ENCODE measurements at regions not wholly inside any gene's neighbourhood (a gene's known extent, or its start where the extent isn't known, plus 50 kb on each side); places are given as distances from the start of the nearest gene placed in this dataset.
A peak's percentile ranks its signal among the peaks of the same experiment; 100 is the strongest.

DNA sequence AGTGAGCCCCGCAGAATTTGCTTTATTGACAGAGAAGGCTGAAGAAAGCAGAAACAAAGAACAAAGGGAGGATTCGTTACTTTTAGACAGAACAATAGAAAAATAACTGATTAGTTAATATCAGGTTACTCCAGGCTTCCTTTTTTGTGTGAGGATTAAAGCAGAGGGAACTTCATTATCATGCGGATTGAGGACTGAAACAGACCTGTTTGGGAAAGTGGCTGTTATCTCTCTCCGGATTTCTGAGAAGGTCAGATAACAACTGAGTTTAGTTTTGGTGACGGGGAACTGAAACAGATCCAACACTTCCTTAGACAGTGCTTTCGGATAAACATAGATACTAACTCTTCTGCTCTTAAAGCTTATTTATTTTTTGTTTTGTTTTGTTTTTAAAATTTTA lies 246.4 kb upstream of the ZNF507 start:
- H3K27me3 ChIP-seq (ENCODE audit: control insufficient read depth, insufficient read depth, low read length) = no peaks in the 10 kb centered on the region
- H3K36me3 ChIP-seq (ENCODE audit: control insufficient read depth, insufficient read depth, low read length) = no peaks in the 10 kb centered on the region
- no peak overlapping the region for H3K4me3 ChIP-seq (ENCODE audit: low read depth, low read length)
- no peak for DNase-seq (ENCODE audit: low read depth in 4 of 6, low spot score in 6 of 6)
- H3K27ac ChIP-seq (ENCODE audit: low read depth, low read length) = no peak overlapping the region
- no CpG with 5 or more reads among the region's 6 CpGs for WGBS (ENCODE audit: insufficient coverage)
- H3K4me1 ChIP-seq (ENCODE audit: control insufficient read depth, insufficient read depth, low read length) = no peaks in the 10 kb centered on the region
- no peaks in the 10 kb centered on the region for H3K9me3 ChIP-seq (ENCODE audit: control insufficient read depth, insufficient read depth, low read length)

DNA sequence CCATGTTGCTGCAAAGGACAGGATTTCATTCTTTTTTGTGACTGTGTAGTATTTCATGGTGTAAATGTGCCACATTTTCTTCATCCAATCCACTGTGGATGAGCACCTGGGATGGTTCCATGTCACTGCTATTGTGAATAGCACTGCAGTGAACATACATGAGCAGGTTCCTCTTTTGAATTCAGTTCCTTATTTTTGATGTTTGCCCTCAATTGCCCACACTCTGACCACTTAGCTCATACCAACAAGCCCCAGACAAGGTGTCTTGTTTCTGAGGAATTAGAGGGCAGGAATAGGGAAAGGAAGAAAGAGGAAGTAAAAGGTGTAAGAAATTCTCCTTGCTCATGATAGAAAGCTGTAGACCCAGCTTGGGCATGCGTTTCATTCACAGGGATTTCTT lies 244.2 kb upstream of the ZNF507 start:
- H3K27me3 ChIP-seq (ENCODE audit: control insufficient read depth, insufficient read depth, low read length) = peaks cover 2% of the 10 kb centered on the region
- H3K36me3 ChIP-seq (ENCODE audit: control insufficient read depth, insufficient read depth, low read length) = no peaks in the 10 kb centered on the region
- DNase-seq (ENCODE audit: low read depth in 4 of 6, low spot score in 6 of 6) = no peak
- no peak overlapping the region for H3K4me3 ChIP-seq (ENCODE audit: low read depth, low read length)
- no peak overlapping the region for H3K27ac ChIP-seq (ENCODE audit: low read depth, low read length)
- H3K4me1 ChIP-seq (ENCODE audit: control insufficient read depth, insufficient read depth, low read length) = peaks cover 12% of the 10 kb centered on the region
- no peaks in the 10 kb centered on the region for H3K9me3 ChIP-seq (ENCODE audit: control insufficient read depth, insufficient read depth, low read length)
- WGBS (ENCODE audit: insufficient coverage) = no CpG with 5 or more reads among the region's 1 CpG

DNA sequence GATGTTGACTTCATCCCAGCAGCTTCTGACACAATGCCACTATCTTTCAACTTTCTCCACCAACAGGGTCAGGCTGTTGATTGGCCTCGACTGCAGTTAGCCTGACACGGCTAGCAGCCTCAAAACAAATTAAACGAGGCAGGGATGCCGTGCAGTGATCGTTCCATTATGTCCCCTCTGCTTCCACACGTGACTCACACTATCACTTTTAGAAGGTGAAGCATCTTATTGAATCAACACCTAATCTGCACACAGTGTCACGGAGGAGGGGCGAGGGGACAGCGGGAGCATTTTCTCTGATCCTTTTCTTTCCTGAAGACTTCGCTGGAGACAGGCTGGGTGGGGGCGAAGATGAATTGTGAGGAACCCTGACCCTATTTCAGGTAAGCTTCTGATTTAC lies 241.9 kb upstream of the ZNF507 start:
- 41% methylated on average over 6 of the region's 11 CpGs for WGBS (ENCODE audit: insufficient coverage)
- Histone ChIP-seq H3K27ac (ENCODE audit: low read depth, low read length) (no peak overlapping the region), H3K4me1 (ENCODE audit: control insufficient read depth, insufficient read depth, low read length) (peaks cover 12% of the 10 kb centered on the region), H3K36me3 (ENCODE audit: control insufficient read depth, insufficient read depth, low read length) (no peaks in the 10 kb centered on the region), H3K27me3 (ENCODE audit: control insufficient read depth, insufficient read depth, low read length) (peaks cover 2% of the 10 kb centered on the region), H3K4me3 (ENCODE audit: low read depth, low read length) (no peak overlapping the region), H3K9me3 (ENCODE audit: control insufficient read depth, insufficient read depth, low read length) (no peaks in the 10 kb centered on the region)
- peak in 1 of 6 donors; percentile 63 for DNase-seq (ENCODE audit: low read depth in 4 of 6, low spot score in 6 of 6)

DNA sequence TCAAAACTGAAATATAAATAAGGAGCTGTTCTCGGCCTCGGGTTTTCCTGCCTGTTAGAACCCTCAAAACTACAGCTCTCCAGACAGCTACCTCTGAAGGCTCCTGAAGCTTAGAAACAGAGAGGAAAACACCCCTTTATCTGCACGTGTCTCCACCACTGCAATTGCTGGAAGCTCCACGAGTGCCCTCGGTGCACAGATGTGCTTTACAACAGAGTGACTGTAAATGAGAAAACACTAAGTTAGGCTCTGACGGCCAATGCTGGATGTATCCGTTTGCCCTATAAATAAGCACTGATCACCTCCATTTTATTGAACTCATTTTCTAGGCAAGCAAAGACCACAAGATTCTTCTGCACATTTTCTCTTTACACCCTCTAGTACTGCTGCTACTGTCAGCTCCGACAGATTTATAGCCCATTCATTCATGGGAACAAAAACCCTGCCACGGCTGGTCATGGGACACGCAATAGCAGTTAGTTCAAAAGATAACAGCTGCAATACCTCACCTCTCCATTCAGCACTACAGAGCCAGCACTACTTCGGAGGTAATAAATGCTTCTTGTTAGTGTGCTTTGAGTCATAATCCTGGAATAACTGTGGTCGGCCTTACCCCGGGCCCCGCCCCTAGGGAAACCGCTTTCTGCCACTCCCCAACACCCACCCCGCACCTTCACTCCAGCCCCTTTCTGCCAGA lies 241.1 kb upstream of the ZNF507 start:
- H3K4me3 ChIP-seq (ENCODE audit: low read depth, low read length) = no peak overlapping the region

DNA sequence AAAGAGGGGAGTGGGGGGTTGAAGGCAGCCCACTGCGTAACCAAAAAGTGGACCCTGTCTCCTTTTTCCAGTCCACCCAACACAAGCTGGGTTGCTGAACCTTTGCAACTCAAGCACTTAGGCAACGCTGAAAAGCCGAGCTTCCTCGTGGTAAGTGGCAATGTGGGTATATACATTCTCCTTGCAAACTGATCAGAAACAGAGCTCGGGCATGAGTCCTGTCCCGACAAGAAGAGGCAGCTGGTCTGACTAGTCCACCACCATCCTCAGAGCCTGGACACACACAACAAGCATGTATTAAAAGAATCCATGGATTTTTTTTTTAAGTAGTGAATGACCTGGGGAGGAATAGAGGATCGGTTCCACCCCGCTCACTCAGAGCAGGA lies 240.6 kb upstream of the ZNF507 start:
- DNase-seq (ENCODE audit: low read depth in 4 of 6, low spot score in 6 of 6) = peak in 1 of 6 donors; percentile 54
- no peak overlapping the region for H3K27ac ChIP-seq (ENCODE audit: low read depth, low read length)
- 38% methylated on average over 3 of the region's 8 CpGs for WGBS (ENCODE audit: insufficient coverage)
- H3K4me3 ChIP-seq (ENCODE audit: low read depth, low read length) = no peak overlapping the region
- peaks cover 12% of the 10 kb centered on the region for H3K4me1 ChIP-seq (ENCODE audit: control insufficient read depth, insufficient read depth, low read length)
- H3K27me3 ChIP-seq (ENCODE audit: control insufficient read depth, insufficient read depth, low read length) = peaks cover 2% of the 10 kb centered on the region
- H3K36me3 ChIP-seq (ENCODE audit: control insufficient read depth, insufficient read depth, low read length) = no peaks in the 10 kb centered on the region
- no peaks in the 10 kb centered on the region for H3K9me3 ChIP-seq (ENCODE audit: control insufficient read depth, insufficient read depth, low read length)

More for the DNA sequence above, 241.1 kb upstream of the ZNF507 start:
- Histone ChIP-seq H3K36me3 (ENCODE audit: control insufficient read depth, insufficient read depth, low read length) (no peaks in the 10 kb centered on the region), H3K27ac (ENCODE audit: low read depth, low read length) (no peak overlapping the region), H3K9me3 (ENCODE audit: control insufficient read depth, insufficient read depth, low read length) (no peaks in the 10 kb centered on the region), H3K4me1 (ENCODE audit: control insufficient read depth, insufficient read depth, low read length) (peaks cover 12% of the 10 kb centered on the region), H3K27me3 (ENCODE audit: control insufficient read depth, insufficient read depth, low read length) (peaks cover 2% of the 10 kb centered on the region)
- DNase-seq (ENCODE audit: low read depth in 4 of 6, low spot score in 6 of 6) = peak in 2 of 6 donors; percentile 43 to 90
- WGBS (ENCODE audit: insufficient coverage) = 23% methylated on average over 7 of the region's 16 CpGs

DNA sequence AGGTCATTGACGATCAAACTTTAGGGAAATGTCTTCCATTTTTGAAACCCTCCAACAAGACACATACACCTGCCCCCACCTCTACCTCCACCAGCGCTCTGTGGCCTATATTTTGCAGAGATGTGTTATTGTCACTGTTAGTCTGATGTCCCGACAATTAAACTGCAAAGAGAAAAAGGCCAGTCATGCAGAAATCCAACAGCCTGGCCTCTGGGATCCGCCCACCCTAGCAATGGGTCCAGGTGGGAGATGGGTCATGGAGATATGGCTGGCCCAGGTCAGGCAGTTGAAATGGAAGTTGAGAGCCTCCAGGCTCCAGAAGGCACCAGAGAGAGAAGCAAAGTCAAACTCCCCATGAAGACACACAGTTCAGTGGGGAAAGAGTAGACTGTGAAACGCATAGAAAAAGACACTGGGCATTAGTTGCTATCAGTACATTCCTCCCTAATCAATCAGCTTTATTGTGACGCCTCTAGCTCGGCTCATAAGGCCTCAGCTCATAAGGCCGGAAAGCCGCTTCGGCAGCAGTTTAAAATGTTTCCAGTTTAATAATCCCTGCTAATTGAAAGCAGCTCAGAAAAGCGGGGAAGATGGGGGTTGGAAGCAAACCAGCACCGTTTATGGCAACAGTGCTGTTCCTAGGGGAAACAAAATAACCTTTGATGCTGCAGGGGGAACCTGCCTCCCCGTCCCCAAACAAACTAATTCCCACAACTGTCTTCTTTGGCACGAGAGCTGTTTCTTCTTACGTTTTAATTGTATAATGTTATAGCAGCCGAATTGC lies 239.7 kb upstream of the ZNF507 start:
- H3K4me1 ChIP-seq (ENCODE audit: control insufficient read depth, insufficient read depth, low read length) = peaks cover 12% of the 10 kb centered on the region
- peaks cover 2% of the 10 kb centered on the region for H3K27me3 ChIP-seq (ENCODE audit: control insufficient read depth, insufficient read depth, low read length)
- 24% methylated on average over 8 of the region's 16 CpGs for WGBS (ENCODE audit: insufficient coverage)
- H3K4me3 ChIP-seq (ENCODE audit: low read depth, low read length) = no peak overlapping the region
- H3K36me3 ChIP-seq (ENCODE audit: control insufficient read depth, insufficient read depth, low read length) = no peaks in the 10 kb centered on the region
- no peaks in the 10 kb centered on the region for H3K9me3 ChIP-seq (ENCODE audit: control insufficient read depth, insufficient read depth, low read length)
- no peak overlapping the region for H3K27ac ChIP-seq (ENCODE audit: low read depth, low read length)
- peak in 2 of 6 donors; percentile 70 to 95 for DNase-seq (ENCODE audit: low read depth in 4 of 6, low spot score in 6 of 6)

DNA sequence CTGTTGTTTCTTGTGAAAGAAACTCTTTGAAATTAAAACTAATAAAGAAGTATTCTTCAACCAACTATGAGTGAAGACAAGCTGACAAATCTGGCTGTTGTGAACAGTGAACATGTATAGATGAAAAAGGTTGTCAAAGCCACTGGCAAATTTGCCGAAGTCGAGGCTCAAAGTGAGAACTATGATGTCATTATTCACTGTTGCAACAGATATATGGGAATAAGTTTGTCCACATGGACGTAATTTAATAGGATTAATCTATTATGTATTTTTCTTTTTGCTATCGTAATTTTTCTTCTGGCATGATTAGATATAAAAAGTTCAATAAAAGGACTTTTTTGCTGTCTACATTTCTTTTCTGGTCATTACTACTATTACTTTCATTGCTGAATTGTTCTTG lies 223.2 kb upstream of the ZNF507 start:
- Histone ChIP-seq H3K27ac (ENCODE audit: low read depth, low read length) (no peak overlapping the region), H3K4me1 (ENCODE audit: control insufficient read depth, insufficient read depth, low read length) (no peaks in the 10 kb centered on the region), H3K36me3 (ENCODE audit: control insufficient read depth, insufficient read depth, low read length) (no peaks in the 10 kb centered on the region), H3K27me3 (ENCODE audit: control insufficient read depth, insufficient read depth, low read length) (no peaks in the 10 kb centered on the region), H3K4me3 (ENCODE audit: low read depth, low read length) (no peak overlapping the region), H3K9me3 (ENCODE audit: control insufficient read depth, insufficient read depth, low read length) (no peaks in the 10 kb centered on the region)
- no peak for DNase-seq (ENCODE audit: low read depth in 4 of 6, low spot score in 6 of 6)
- 100% methylated on average over 2 of the region's 4 CpGs for WGBS (ENCODE audit: insufficient coverage)

DNA sequence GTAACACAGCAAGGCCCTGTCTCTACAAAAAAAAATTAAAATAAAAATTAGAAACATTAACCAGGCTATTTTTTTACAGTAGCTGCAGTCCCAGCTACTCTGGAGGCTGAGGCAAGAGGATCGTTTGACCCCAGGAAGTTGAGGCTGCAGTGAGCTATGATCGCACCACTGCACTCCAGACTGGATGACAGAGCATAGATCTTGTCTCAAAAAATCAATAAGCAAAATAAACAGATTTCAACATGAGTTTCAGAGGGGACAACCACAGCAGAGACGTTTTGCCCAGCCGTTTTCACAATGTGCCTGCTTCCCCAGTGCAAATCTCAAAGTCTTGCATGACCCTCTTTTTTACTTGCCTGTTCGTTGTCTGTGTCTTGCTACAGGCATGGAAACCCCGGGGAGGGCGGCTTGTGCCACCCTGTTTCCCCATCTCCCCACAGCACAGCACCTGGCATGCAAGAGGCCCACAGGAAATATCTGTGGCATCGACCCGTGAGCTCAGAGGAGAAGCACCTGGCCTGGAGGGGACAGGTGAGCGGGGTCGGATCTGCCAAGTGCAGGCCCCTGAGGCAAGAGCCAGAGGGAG lies 222.0 kb upstream of the ZNF507 start:
- Histone ChIP-seq H3K36me3 (ENCODE audit: control insufficient read depth, insufficient read depth, low read length) (no peaks in the 10 kb centered on the region), H3K27me3 (ENCODE audit: control insufficient read depth, insufficient read depth, low read length) (no peaks in the 10 kb centered on the region), H3K9me3 (ENCODE audit: control insufficient read depth, insufficient read depth, low read length) (no peaks in the 10 kb centered on the region), H3K4me1 (ENCODE audit: control insufficient read depth, insufficient read depth, low read length) (no peaks in the 10 kb centered on the region), H3K4me3 (ENCODE audit: low read depth, low read length) (no peak overlapping the region), H3K27ac (ENCODE audit: low read depth, low read length) (no peak overlapping the region)
- no peak for DNase-seq (ENCODE audit: low read depth in 4 of 6, low spot score in 6 of 6)
- WGBS (ENCODE audit: insufficient coverage) = 90% methylated on average over 11 of the region's 11 CpGs

DNA sequence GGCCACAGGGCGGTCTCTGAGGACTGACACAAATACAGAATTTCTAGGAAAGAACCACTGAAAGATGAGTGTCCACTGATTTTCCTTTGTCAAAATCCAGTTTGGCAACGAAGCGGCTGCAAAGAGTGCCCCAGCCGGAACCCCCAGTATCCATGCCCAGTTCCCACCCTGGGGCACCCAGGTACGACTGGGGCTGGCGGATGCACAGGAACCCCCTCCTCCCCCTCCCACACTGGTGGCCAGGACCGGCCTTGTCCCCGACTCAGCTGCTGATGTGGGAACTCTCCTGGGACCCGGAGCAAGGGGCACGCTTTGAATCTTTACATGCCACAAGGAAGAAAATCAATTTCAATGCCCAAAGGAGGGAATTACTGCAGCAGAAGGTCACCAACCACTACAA lies 220.8 kb upstream of the ZNF507 start:
- Histone ChIP-seq H3K4me1 (ENCODE audit: control insufficient read depth, insufficient read depth, low read length) (no peaks in the 10 kb centered on the region), H3K27ac (ENCODE audit: low read depth, low read length) (no peak overlapping the region), H3K9me3 (ENCODE audit: control insufficient read depth, insufficient read depth, low read length) (no peaks in the 10 kb centered on the region), H3K27me3 (ENCODE audit: control insufficient read depth, insufficient read depth, low read length) (no peaks in the 10 kb centered on the region), H3K36me3 (ENCODE audit: control insufficient read depth, insufficient read depth, low read length) (no peaks in the 10 kb centered on the region), H3K4me3 (ENCODE audit: low read depth, low read length) (no peak overlapping the region)
- no peak for DNase-seq (ENCODE audit: low read depth in 4 of 6, low spot score in 6 of 6)
- 95% methylated on average over 8 of the region's 10 CpGs for WGBS (ENCODE audit: insufficient coverage)

Measured in spinal cord (tissue), 9 donors.